HG02884 (cell line): ENCODE measurements at regions not wholly inside any gene's neighbourhood (a gene's known extent, or its start where the extent isn't known, plus 50 kb on each side); places are given as distances from the start of the nearest gene placed in this dataset.

Experiments
- ATAC-seq: cut with Tn5 transposase; IDR thresholded peaks from one replicate; pipeline ENCODE4 v1.9.1; 2021; ENCODE audit warnings: mild to moderate bottlenecking, moderate library complexity; ENCODE audit not compliant: unreplicated experiment

- ATAC-seq, result no peak
These were observed 371.3 kb downstream of the FBXW7 start for GRCh38 chr4:152164561-152164960.

- no peak for ATAC-seq
These were observed 373.6 kb downstream of the FBXW7 start for GRCh38 chr4:152162331-152162697.

- no peak for ATAC-seq
These were observed 374.1 kb downstream of the FBXW7 start for GRCh38 chr4:152161676-152162330.

- no peak for ATAC-seq
These were observed 375.6 kb downstream of the FBXW7 start for GRCh38 chr4:152160225-152160800.

- ATAC-seq, result no peak
These were observed 376.1 kb downstream of the FBXW7 start for GRCh38 chr4:152159773-152160172.

- ATAC-seq, result no peak
These were observed 377.7 kb downstream of the FBXW7 start for GRCh38 chr4:152158225-152158624.

- no peak for ATAC-seq
These were observed 378.3 kb downstream of the FBXW7 start for GRCh38 chr4:152157629-152158028.

GRCh38 chr4:152156442-152156841, 379.4 kb downstream of the FBXW7 start:
- no peak for ATAC-seq

GRCh38 chr4:152155070-152155469, 380.8 kb downstream of the FBXW7 start:
- no peak for ATAC-seq

- no peak for ATAC-seq
These were observed 381.5 kb downstream of the FBXW7 start for GRCh38 chr4:152154433-152154832.

- no peak for ATAC-seq
These were observed 382.2 kb downstream of the FBXW7 start for GRCh38 chr4:152153476-152154270.

- ATAC-seq, result no peak
These were observed 385.7 kb downstream of the FBXW7 start for GRCh38 chr4:152150214-152150613.

GRCh38 chr4:152149745-152150144, 386.1 kb downstream of the FBXW7 start:
- no peak for ATAC-seq

- no peak for ATAC-seq
These were observed 387.2 kb upstream of the GATB start for GRCh38 chr4:152148057-152148456.

GRCh38 chr4:152146244-152146643, 385.4 kb upstream of the GATB start:
- ATAC-seq, result no peak

- no peak for ATAC-seq
These were observed 383.0 kb upstream of the GATB start for GRCh38 chr4:152143806-152144205.

- no peak for ATAC-seq
These were observed 377.6 kb upstream of the GATB start for GRCh38 chr4:152138451-152138850.

GRCh38 chr4:152132776-152133175, 372.0 kb upstream of the GATB start:
- no peak for ATAC-seq

GRCh38 chr4:152128356-152128755, 367.5 kb upstream of the GATB start:
- ATAC-seq, result no peak

GRCh38 chr4:152126238-152126637, 365.4 kb upstream of the GATB start:
- ATAC-seq, result no peak

GRCh38 chr4:152118819-152119553, 358.2 kb upstream of the GATB start:
- no peak for ATAC-seq
